Thyroid gland (tissue), 4 donors: ENCODE measurements at regions not wholly inside any gene's neighbourhood (a gene's known extent, or its start where the extent isn't known, plus 50 kb on each side); places are given as distances from the start of the nearest gene placed in this dataset.

Source experiments
- POLR2A ChIP-seq, 2 donors: fragments of 450-650 bp; IDR thresholded peaks; one replicate each; pipeline ENCODE4 v1.6.1; 2017; ENCODE audit warnings: antibody characterized with exemption in 2 of 2, mild to moderate bottlenecking in 2 of 2, moderate library complexity in 1 of 2
- TF ChIP-seq, protein P1 (sequence below), 6 experiments: fragments of 200-600 bp in 3 of 6; fragments of 450-650 bp in 3 of 6; sonication (generic) in 3 of 6; IDR thresholded peaks; one replicate each; pipeline ENCODE4 v1.5.1; 2016 to 2019; ENCODE audit warnings: antibody characterized with exemption in 6 of 6, mild to moderate bottlenecking in 2 of 6, inconsistent platforms in 1 of 6, moderate library complexity in 1 of 6

GRCh38 chr5:34487159-34487879, 168.8 kb upstream of the RAI14 start:
- TF ChIP-seq, protein P1, sequence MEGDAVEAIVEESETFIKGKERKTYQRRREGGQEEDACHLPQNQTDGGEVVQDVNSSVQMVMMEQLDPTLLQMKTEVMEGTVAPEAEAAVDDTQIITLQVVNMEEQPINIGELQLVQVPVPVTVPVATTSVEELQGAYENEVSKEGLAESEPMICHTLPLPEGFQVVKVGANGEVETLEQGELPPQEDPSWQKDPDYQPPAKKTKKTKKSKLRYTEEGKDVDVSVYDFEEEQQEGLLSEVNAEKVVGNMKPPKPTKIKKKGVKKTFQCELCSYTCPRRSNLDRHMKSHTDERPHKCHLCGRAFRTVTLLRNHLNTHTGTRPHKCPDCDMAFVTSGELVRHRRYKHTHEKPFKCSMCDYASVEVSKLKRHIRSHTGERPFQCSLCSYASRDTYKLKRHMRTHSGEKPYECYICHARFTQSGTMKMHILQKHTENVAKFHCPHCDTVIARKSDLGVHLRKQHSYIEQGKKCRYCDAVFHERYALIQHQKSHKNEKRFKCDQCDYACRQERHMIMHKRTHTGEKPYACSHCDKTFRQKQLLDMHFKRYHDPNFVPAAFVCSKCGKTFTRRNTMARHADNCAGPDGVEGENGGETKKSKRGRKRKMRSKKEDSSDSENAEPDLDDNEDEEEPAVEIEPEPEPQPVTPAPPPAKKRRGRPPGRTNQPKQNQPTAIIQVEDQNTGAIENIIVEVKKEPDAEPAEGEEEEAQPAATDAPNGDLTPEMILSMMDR (IDR thresholded peaks at IDR 0.05) = no peak
- TF ChIP-seq POLR2A (IDR thresholded peaks at IDR 0.05) = no peak
